CD4-positive, alpha-beta memory T cell (primary cell): ENCODE measurements at regions not wholly inside any gene's neighbourhood (a gene's known extent, or its start where the extent isn't known, plus 50 kb on each side); places are given as distances from the start of the nearest gene placed in this dataset.

Experiments
- CTCF ChIA-PET: fragments of 350-600 bp; sonication (Branson Sonifier 250); formaldehyde crosslinking; loops from one replicate; lab custom pipeline; 2021; ENCODE audit warnings: inconsistent platforms; ENCODE audit not compliant: partially characterized antibody; lab: Charles Lee
- POLR2A ChIA-PET: fragments of 350-600 bp; sonication (Branson Sonifier 250); formaldehyde crosslinking; loops from one replicate; lab custom pipeline; 2021; ENCODE audit not compliant: partially characterized antibody; lab: Charles Lee
- DNase-seq, 5 donors: peaks; one replicate each; pipeline versions ENCODE4 v3.0.0 to v3.0.0-alpha.2; 2020 to 2022; ENCODE audit warnings: mixed read lengths in 1 of 5
- H3K27ac ChIP-seq: one replicate; pipeline ENCODE4 v1.7.0; 2013; ENCODE audit warnings: low read depth, low read length
- H3K27me3 ChIP-seq: 2 replicates; pipeline ENCODE4 v1.7.0; 2013; ENCODE audit warnings: mild to moderate bottlenecking, low read length, moderate library complexity; ENCODE audit not compliant: insufficient read depth
- H3K36me3 ChIP-seq: 2 replicates; pipeline ENCODE4 v1.7.0; 2013; ENCODE audit warnings: mild to moderate bottlenecking, low read length, moderate library complexity; ENCODE audit not compliant: insufficient read depth
- H3K4me1 ChIP-seq: 2 replicates; pipeline ENCODE4 v1.7.0; 2013; ENCODE audit warnings: mild to moderate bottlenecking, low read length, moderate library complexity; ENCODE audit not compliant: insufficient read depth
- H3K4me3 ChIP-seq, 2 donors: one replicate each; pipeline ENCODE4 v1.7.0; 2013; ENCODE audit warnings: low read length in 2 of 2, mild to moderate bottlenecking in 1 of 2
- H3K9me3 ChIP-seq, 2 donors: one replicate each; pipeline ENCODE4 v1.7.0; 2013; ENCODE audit warnings: low read length in 2 of 2, control low read depth in 1 of 2; ENCODE audit not compliant: control insufficient read depth in 1 of 2
- H3K27ac Mint-ChIP-seq, 7 donors: one replicate each; pipeline ENCODE4 v1.8.0; 2020 to 2021; ENCODE audit warnings: mixed read lengths in 7 of 7, mild to moderate bottlenecking in 6 of 7, inconsistent platforms in 3 of 7, moderate library complexity in 3 of 7
- H3K27me3 Mint-ChIP-seq, 2 donors: one replicate each; pipeline ENCODE4 v1.8.0; 2020 to 2021; ENCODE audit warnings: mixed read lengths in 2 of 2
- H3K36me3 Mint-ChIP-seq, 2 donors: one replicate each; pipeline ENCODE4 v1.8.0; 2020 to 2021; ENCODE audit warnings: mixed read lengths in 2 of 2, inconsistent platforms in 1 of 2, mild to moderate bottlenecking in 1 of 2
- H3K4me1 Mint-ChIP-seq, 4 donors: one replicate each; pipeline ENCODE4 v1.8.0; 2020 to 2021; ENCODE audit warnings: mixed read lengths in 4 of 4, mild to moderate bottlenecking in 1 of 4
- H3K4me3 Mint-ChIP-seq, 8 donors: one replicate each; pipeline ENCODE4 v1.8.0; 2020 to 2021; ENCODE audit warnings: mixed read lengths in 8 of 8, mild to moderate bottlenecking in 7 of 8, moderate library complexity in 6 of 8, inconsistent platforms in 3 of 8
- H3K9me3 Mint-ChIP-seq, 8 donors: one replicate each; pipeline ENCODE4 v1.8.0; 2020 to 2021; ENCODE audit warnings: mixed read lengths in 8 of 8, mild to moderate bottlenecking in 5 of 8, inconsistent platforms in 3 of 8, moderate library complexity in 1 of 8
- intact Hi-C: fragments of 100-400 bp; cut with micrococcal nuclease; formaldehyde crosslinking; loops from one replicate; pipeline ENCODE4 v1.15.1; 2023

DNA sequence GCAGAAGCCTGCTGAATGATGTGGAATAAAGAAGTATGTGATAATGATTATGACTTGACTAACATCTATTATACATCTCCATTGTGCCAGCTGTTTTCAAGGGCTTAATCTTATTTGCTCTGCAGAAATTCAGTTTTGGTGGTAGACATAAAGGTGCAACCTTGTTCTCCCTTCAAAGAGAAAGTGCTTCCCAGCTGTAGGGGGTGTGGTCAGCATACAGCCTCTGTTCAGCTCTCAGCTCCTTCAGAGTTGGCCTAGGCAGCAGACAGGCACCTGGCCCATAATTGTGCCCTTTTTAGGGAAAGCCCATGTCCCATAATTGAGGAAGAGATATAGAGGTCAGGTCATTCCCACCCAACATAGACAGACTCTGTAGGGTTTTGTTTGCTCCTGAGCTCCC is 104.3 kb upstream of the EOMES start:
- H3K36me3 Mint-ChIP-seq, result no peaks in the 10 kb centered on the region
- no peak overlapping the region for H3K27ac ChIP-seq
- H3K4me1 Mint-ChIP-seq, result peaks cover 4 to 11% (median 5%) of the 10 kb centered on the region in 4 donors
- no peaks in the 10 kb centered on the region for H3K4me1 ChIP-seq
- H3K36me3 ChIP-seq, result no peaks in the 10 kb centered on the region
- H3K27me3 ChIP-seq, result no peaks in the 10 kb centered on the region
- ChIA-PET POLR2A (no interaction called here), CTCF (interaction anchor here (1.2 to 1.7 kb wide), 2 partner anchors 11 to 34 kb away, joined by 3 read pairs; no protein-coding TSS in a partner anchor)
- H3K4me3 Mint-ChIP-seq, result no peak overlapping the region
- no peak overlapping the region for H3K4me3 ChIP-seq
- intact Hi-C loops, result no loop called here
- H3K27me3 Mint-ChIP-seq, result no peaks in the 10 kb centered on the region
- H3K27ac Mint-ChIP-seq, result no peak overlapping the region
- no peaks in the 10 kb centered on the region for H3K9me3 ChIP-seq
- no peak for DNase-seq
- no peaks in the 10 kb centered on the region for H3K9me3 Mint-ChIP-seq

DNA sequence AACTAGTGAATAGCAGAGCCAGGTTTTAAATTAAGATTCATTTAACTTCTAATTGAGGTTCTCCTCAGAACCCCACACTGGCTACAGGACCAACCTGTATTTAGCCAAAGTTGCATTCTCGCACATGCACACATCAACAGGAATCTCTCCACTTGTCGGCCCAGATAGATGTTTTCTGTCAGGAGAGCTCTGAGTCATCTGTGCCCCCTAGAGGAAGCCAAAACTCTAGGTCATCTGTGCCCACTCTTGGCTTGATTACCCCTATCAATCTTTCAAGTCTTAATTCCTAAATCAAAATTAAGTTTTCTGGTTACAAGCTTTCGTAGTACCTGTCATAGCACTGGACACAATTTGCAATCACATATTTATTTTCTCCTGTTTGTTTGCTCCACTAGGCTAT is 104.9 kb upstream of the EOMES start:
- POLR2A ChIA-PET, result no interaction called here
- intact Hi-C loops, result no loop called here
- Histone ChIP-seq H3K27ac (no peak overlapping the region), H3K9me3 (no peaks in the 10 kb centered on the region), H3K4me1 (no peaks in the 10 kb centered on the region), H3K4me3 (no peak overlapping the region), H3K27me3 (no peaks in the 10 kb centered on the region), H3K36me3 (no peaks in the 10 kb centered on the region)
- Mint-ChIP-seq H3K4me1 (peaks cover 4 to 11% (median 5%) of the 10 kb centered on the region in 4 donors), H3K9me3 (peaks cover 0 to 4% (median 0%) of the 10 kb centered on the region in 8 donors), H3K36me3 (no peaks in the 10 kb centered on the region), H3K4me3 (no peak overlapping the region), H3K27ac (no peak overlapping the region), H3K27me3 (no peaks in the 10 kb centered on the region)
- DNase-seq, result no peak
- CTCF ChIA-PET, result interaction anchor here (1.1 to 1.2 kb wide), 2 partner anchors 10 to 34 kb away, joined by 3 read pairs; no protein-coding TSS in a partner anchor

DNA sequence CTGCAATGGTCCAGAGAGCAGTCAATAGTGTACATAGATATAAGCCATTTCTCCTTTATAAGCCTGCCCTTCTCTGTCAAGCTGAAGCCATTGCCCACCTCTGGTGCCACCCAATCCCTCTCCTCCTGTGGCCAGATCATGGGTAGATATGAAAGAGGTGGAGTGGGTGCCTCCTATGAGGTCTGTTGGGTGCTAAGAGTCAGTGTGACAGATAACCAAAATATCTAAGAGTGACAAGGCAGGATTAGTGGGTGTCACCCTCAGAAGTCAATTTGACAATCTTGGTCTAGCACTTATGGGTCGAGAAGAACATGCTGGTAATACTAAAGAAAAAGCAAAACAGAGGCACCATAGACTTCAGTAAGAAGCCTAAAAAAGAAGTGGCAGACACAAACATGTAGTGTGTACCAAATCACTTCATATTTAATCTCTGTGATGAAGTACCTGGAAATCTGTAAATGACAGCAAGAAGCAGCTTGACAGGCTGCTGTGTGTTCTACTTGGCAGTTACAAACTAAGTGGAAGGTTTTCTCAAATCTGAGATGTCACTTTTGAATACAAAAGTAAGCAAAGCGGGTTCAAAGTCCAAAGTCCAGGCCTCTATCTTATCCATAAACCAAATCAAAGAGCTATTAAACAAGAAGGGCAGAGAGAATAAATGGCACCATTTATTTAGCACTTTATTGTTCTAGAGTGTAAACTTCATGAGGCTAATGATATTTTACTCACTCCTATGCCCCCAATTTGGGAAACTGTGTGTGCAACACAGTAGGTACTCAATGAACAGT is 118.9 kb upstream of the EOMES start:
- DNase-seq, result no peak
- Mint-ChIP-seq H3K4me1 (peaks cover 9 to 15% (median 14%) of the 10 kb centered on the region in 4 donors), H3K4me3 (no peak overlapping the region), H3K27ac (no peak overlapping the region), H3K27me3 (peaks cover 0 to 2% of the 10 kb centered on the region in 2 donors), H3K9me3 (peaks cover 0 to 5% (median 0%) of the 10 kb centered on the region in 8 donors), H3K36me3 (no peaks in the 10 kb centered on the region)
- H3K36me3 ChIP-seq, result no peaks in the 10 kb centered on the region
- H3K27me3 ChIP-seq, result no peaks in the 10 kb centered on the region
- H3K27ac ChIP-seq, result no peak overlapping the region
- H3K4me1 ChIP-seq, result peaks cover 5% of the 10 kb centered on the region
- intact Hi-C loops, result no loop called here
- no peak overlapping the region for H3K4me3 ChIP-seq
- no peaks in the 10 kb centered on the region for H3K9me3 ChIP-seq
- POLR2A ChIA-PET, result no interaction called here
- CTCF ChIA-PET, result no interaction called here

DNA sequence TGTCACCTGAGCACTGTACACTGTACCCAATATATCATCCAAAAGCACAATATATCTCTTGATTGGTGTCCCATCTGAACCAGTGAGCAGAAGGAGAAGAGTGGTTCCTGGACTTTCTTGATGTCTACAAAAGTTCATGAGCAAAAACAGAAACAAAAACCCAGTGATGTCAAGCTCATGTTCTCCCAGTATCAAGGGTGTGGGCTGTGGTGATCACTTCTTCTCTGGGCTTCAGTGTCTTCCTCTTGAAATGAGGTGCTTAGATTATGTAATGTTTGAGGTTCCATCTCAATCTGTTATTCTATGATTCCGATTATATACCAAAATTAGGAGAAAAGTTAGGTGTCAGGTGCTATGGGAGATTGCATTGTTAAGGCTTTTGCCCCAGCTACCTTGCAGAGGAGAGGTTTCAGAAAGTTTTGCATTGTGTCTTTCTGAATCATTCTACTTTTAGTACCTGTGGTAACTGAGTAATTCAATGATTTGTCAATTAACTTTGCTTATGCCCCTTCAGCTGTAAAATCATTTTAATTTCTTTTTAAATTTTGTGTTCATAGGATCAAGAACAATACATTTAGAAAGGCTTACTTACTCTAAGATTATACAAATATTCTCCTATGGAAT is 122.0 kb upstream of the EOMES start:
- Histone ChIP-seq H3K9me3 (no peaks in the 10 kb centered on the region), H3K4me1 (no peaks in the 10 kb centered on the region), H3K27me3 (no peaks in the 10 kb centered on the region), H3K36me3 (no peaks in the 10 kb centered on the region), H3K27ac (no peak overlapping the region), H3K4me3 (no peak overlapping the region)
- DNase-seq, result no peak
- intact Hi-C loops, result no loop called here
- ChIA-PET POLR2A (no interaction called here), CTCF (no interaction called here)
- H3K27ac Mint-ChIP-seq, result no peak overlapping the region
- peaks cover 0 to 12% (median 9%) of the 10 kb centered on the region in 4 donors for H3K4me1 Mint-ChIP-seq
- H3K9me3 Mint-ChIP-seq, result peaks cover 0 to 7% (median 0%) of the 10 kb centered on the region in 8 donors
- peaks cover 0 to 7% of the 10 kb centered on the region in 2 donors for H3K27me3 Mint-ChIP-seq
- no peaks in the 10 kb centered on the region for H3K36me3 Mint-ChIP-seq
- H3K4me3 Mint-ChIP-seq, result no peak overlapping the region

DNA sequence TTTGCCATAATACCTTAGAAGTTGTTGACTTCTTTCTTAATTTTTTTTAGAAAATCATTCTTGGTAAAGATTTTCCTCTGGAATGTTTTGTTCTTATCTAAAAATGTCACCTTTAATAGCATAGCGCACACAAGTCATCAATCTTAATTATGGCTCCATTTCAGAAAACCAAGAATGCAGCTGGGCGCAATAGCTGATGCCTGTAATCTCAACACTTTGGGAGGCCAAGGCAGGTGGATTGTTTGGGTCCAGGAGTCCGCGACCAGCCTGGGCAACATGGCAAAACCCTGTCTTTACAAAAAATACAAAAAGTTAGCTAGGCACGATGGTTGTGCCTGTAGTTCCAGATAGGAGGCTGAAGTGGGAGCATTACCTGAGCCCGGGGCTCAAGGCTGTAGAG is 125.6 kb upstream of the EOMES start:
- Mint-ChIP-seq H3K4me1 (peaks cover 0 to 9% (median 8%) of the 10 kb centered on the region in 4 donors), H3K36me3 (peaks cover 0 to 3% of the 10 kb centered on the region in 2 donors), H3K4me3 (no peak overlapping the region), H3K27ac (peak overlapping the region in 1 of 7 donors; percentile 29), H3K9me3 (peaks cover 0 to 12% (median 4%) of the 10 kb centered on the region in 8 donors), H3K27me3 (peaks cover 0 to 9% of the 10 kb centered on the region in 2 donors)
- H3K4me1 ChIP-seq, result no peaks in the 10 kb centered on the region
- no peak overlapping the region for H3K4me3 ChIP-seq
- POLR2A ChIA-PET, result no interaction called here
- intact Hi-C loops, result no loop called here
- no peak for DNase-seq
- no peaks in the 10 kb centered on the region for H3K9me3 ChIP-seq
- CTCF ChIA-PET, result no interaction called here
- no peaks in the 10 kb centered on the region for H3K36me3 ChIP-seq
- H3K27me3 ChIP-seq, result no peaks in the 10 kb centered on the region
- no peak overlapping the region for H3K27ac ChIP-seq

DNA sequence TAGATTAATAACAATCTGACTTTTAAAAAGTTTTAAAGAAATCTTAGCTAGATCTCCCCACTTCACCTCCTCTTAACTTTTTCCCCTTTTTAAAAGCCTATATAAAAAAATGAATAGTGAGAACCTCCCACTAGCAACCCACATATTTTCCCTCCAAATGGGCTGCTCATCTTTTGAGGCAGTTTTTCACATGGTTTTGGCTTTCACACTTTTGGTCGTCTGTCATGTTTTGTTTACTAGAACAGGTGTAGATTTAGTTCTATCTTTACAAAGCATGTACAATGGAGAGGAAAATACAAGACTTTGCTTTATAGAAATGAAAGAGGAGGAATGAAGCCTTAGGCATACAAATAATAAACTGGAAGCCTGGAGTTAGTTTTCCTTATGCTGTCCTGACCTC is 126.7 kb upstream of the EOMES start:
- intact Hi-C loops, result no loop called here
- Mint-ChIP-seq H3K4me1 (peaks cover 0 to 4% (median under 1%) of the 10 kb centered on the region in 4 donors), H3K36me3 (peaks cover 4 to 6% of the 10 kb centered on the region in 2 donors), H3K27me3 (peaks cover 0 to 9% of the 10 kb centered on the region in 2 donors), H3K9me3 (peaks cover 2 to 15% (median 10%) of the 10 kb centered on the region in 8 donors), H3K27ac (no peak overlapping the region), H3K4me3 (no peak overlapping the region)
- DNase-seq, result no peak
- POLR2A ChIA-PET, result no interaction called here
- Histone ChIP-seq H3K4me3 (no peak overlapping the region), H3K27me3 (no peaks in the 10 kb centered on the region), H3K36me3 (no peaks in the 10 kb centered on the region), H3K9me3 (no peaks in the 10 kb centered on the region), H3K4me1 (no peaks in the 10 kb centered on the region), H3K27ac (no peak overlapping the region)
- CTCF ChIA-PET, result no interaction called here

DNA sequence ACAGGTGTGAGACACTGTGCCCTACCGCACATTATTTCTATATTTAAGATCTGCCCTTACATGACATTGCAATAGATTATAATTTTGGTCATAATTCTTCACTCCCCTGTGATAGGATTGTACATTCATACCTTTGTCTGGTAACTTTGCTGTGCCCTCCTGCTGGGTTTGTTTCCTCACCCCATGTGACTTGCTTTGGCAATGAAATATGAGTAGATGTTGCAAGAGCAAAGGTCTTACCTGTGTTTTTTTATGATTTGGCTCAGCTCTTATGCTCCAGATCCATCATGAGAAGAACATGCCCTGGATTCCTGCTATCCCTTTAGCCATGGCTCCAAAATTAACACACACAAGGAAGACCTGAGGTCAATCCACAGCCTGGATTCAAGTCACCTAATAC is 137.7 kb upstream of the EOMES start:
- peaks cover 41% of the 10 kb centered on the region for H3K4me1 ChIP-seq
- peak overlapping the region in 5 of 7 donors; percentile 2 to 87 (median 8) for H3K27ac Mint-ChIP-seq
- H3K4me1 Mint-ChIP-seq, result peaks cover 32 to 56% (median 46%) of the 10 kb centered on the region in 4 donors
- CTCF ChIA-PET, result interaction anchor here (1.0 to 3.9 kb wide), 3 partner anchors 148 to 725 kb away, joined by 3 to 13 read pairs (median 3); no protein-coding TSS in a partner anchor
- peaks cover 0 to 8% (median 2%) of the 10 kb centered on the region in 8 donors for H3K9me3 Mint-ChIP-seq
- no peaks in the 10 kb centered on the region for H3K27me3 Mint-ChIP-seq
- intact Hi-C loops, result loop anchor here (2.0 to 5.0 kb wide), 2 partner anchors 15 to 133 kb away; no protein-coding TSS in a partner anchor
- DNase-seq, result no peak
- no peaks in the 10 kb centered on the region for H3K36me3 ChIP-seq
- peak overlapping the region in 2 of 8 donors; percentile 35 to 40 for H3K4me3 Mint-ChIP-seq
- H3K9me3 ChIP-seq, result no peaks in the 10 kb centered on the region
- no peaks in the 10 kb centered on the region for H3K27me3 ChIP-seq
- H3K27ac ChIP-seq, result no peak overlapping the region
- peaks cover 0 to 3% of the 10 kb centered on the region in 2 donors for H3K36me3 Mint-ChIP-seq
- no peak overlapping the region for H3K4me3 ChIP-seq
- POLR2A ChIA-PET, result interaction anchor here (3.2 kb wide), 1 partner anchor 21 kb away, joined by 22 read pairs; no protein-coding TSS in a partner anchor
